Upper lobe of right lung (tissue), 1 donor: ENCODE measurements at regions not wholly inside any gene's neighbourhood (a gene's known extent, or its start where the extent isn't known, plus 50 kb on each side); places are given as distances from the start of the nearest gene placed in this dataset.
"Not testable (repeated sequence)": the region's sequence is repeated elsewhere in the genome, so short reads cannot be mapped to it uniquely, and the experiment has no call there.

Experiments used
- ATAC-seq: fragments of 200-7000 bp; cut with Tn5 transposase; one replicate; pipeline ENCODE4 v1.9.1; 2020; ENCODE audit warnings: mild to moderate bottlenecking, moderate library complexity
- DNase-seq: peaks from one replicate; pipeline ENCODE4 v3.0.0-alpha.2; 2020
- H3K27ac ChIP-seq: fragments of 200-600 bp; one replicate; pipeline ENCODE4 v1.8.0; 2022
- H3K27me3 ChIP-seq: fragments of 200-600 bp; one replicate; pipeline ENCODE4 v1.8.0; 2022; ENCODE audit warnings: mild to moderate bottlenecking
- H3K36me3 ChIP-seq: fragments of 200-600 bp; one replicate; pipeline ENCODE4 v1.8.0; 2022
- H3K4me1 ChIP-seq: fragments of 200-600 bp; one replicate; pipeline ENCODE4 v1.8.0; 2022
- H3K4me3 ChIP-seq: fragments of 200-600 bp; one replicate; pipeline ENCODE4 v1.8.0; 2022; ENCODE audit warnings: mild to moderate bottlenecking
- H3K9me3 ChIP-seq: fragments of 200-600 bp; one replicate; pipeline ENCODE4 v1.8.0; 2022
- CTCF ChIP-seq: fragments of 200-600 bp; IDR thresholded peaks from one replicate; pipeline ENCODE4 v1.8.0; 2022; ENCODE audit warnings: antibody characterized with exemption
- intact Hi-C: fragments of 100-400 bp; cut with DNase I; formaldehyde crosslinking; loops from one replicate; pipeline ENCODE4 v1.11.0; 2022
- donor health status: DM: no; HTN: yes; CAD: no; lungs with severe emphysema.

GRCh38 chr7:79930604-79931003 is 204.0 kb upstream of the GNAI1 start:
- Histone ChIP-seq H3K4me1 (no peaks in the 10 kb centered on the region), H3K36me3 (no peaks in the 10 kb centered on the region), H3K27ac (no peak overlapping the region), H3K4me3 (no peak overlapping the region), H3K9me3 (no peaks in the 10 kb centered on the region), H3K27me3 (no peaks in the 10 kb centered on the region)
- intact Hi-C loops: no loop called here
- TF ChIP-seq CTCF: no peak
- ATAC-seq: no peak
- DNase-seq: no peak

- no peaks in the 10 kb centered on the region for H3K36me3 ChIP-seq
- H3K27ac ChIP-seq: no peak overlapping the region
- TF ChIP-seq CTCF: no peak
- intact Hi-C loops: no loop called here
- no peaks in the 10 kb centered on the region for H3K4me1 ChIP-seq
- H3K4me3 ChIP-seq: no peak overlapping the region
- H3K27me3 ChIP-seq: no peaks in the 10 kb centered on the region
- no peaks in the 10 kb centered on the region for H3K9me3 ChIP-seq
- no peak for ATAC-seq
- DNase-seq: no peak
These were observed 207.5 kb upstream of the GNAI1 start for GRCh38 chr7:79927116-79927515.

- intact Hi-C loops: no loop called here
- no peaks in the 10 kb centered on the region for H3K4me1 ChIP-seq
- H3K36me3 ChIP-seq: no peaks in the 10 kb centered on the region
- no peak overlapping the region for H3K4me3 ChIP-seq
- DNase-seq (no peak), ATAC-seq (no peak)
- no peak overlapping the region for H3K27ac ChIP-seq
- TF ChIP-seq CTCF: no peak
- H3K9me3 ChIP-seq: no peaks in the 10 kb centered on the region
- H3K27me3 ChIP-seq: no peaks in the 10 kb centered on the region
These were observed 210.7 kb upstream of the GNAI1 start for GRCh38 chr7:79923953-79924352.

GRCh38 chr7:79922894-79923293 is 211.7 kb upstream of the GNAI1 start:
- intact Hi-C loops: no loop called here
- TF ChIP-seq CTCF: no peak
- Histone ChIP-seq H3K4me3 (no peak overlapping the region), H3K9me3 (no peaks in the 10 kb centered on the region), H3K4me1 (no peaks in the 10 kb centered on the region), H3K27me3 (no peaks in the 10 kb centered on the region), H3K27ac (no peak overlapping the region), H3K36me3 (no peaks in the 10 kb centered on the region)
- DNase-seq (no peak), ATAC-seq (peak; percentile 16)

GRCh38 chr7:79921976-79922375 is 212.7 kb upstream of the GNAI1 start:
- H3K4me1 ChIP-seq: no peaks in the 10 kb centered on the region
- ATAC-seq (peak; percentile 28), DNase-seq (no peak)
- H3K4me3 ChIP-seq: no peak overlapping the region
- no peaks in the 10 kb centered on the region for H3K27me3 ChIP-seq
- H3K36me3 ChIP-seq: no peaks in the 10 kb centered on the region
- H3K9me3 ChIP-seq: no peaks in the 10 kb centered on the region
- no peak for TF ChIP-seq CTCF
- H3K27ac ChIP-seq: no peak overlapping the region
- intact Hi-C loops: no loop called here

- H3K36me3 ChIP-seq, DNase-seq, H3K4me3 ChIP-seq, intact Hi-C loops, H3K27me3 ChIP-seq, H3K4me1 ChIP-seq, H3K9me3 ChIP-seq, H3K27ac ChIP-seq, ATAC-seq: not testable (repeated sequence)
These were observed 216.0 kb upstream of the GNAI1 start for GRCh38 chr7:79918632-79919031.

- H3K9me3 ChIP-seq, H3K4me1 ChIP-seq, DNase-seq, H3K27ac ChIP-seq, intact Hi-C loops, H3K36me3 ChIP-seq, H3K27me3 ChIP-seq, ATAC-seq, H3K4me3 ChIP-seq: not testable (repeated sequence)
These were observed 219.3 kb upstream of the GNAI1 start for GRCh38 chr7:79915346-79915745.
